ENCODE measurements at regions not wholly inside any gene's neighbourhood (a gene's known extent, or its start where the extent isn't known, plus 50 kb on each side); places are given as distances from the start of the nearest gene placed in this dataset.

GRCh38 chr1:238991765-238992495 lies 394.4 kb upstream of the CHRM3 start:
- TF ChIP-seq SMC3 (conservative IDR thresholded peaks at IDR 0.05; ENCODE audit: poor library complexity): no peak
- Histone ChIP-seq H3K9me3 (ENCODE audit: low read length) (no peaks in the 10 kb centered on the region), H2AFZ (ENCODE audit: low read depth, low read length) (no peak overlapping the region)

GRCh38 chr1:238985312-238985711 lies 401.1 kb upstream of the CHRM3 start:
- Histone ChIP-seq H3K4me2 (ENCODE audit: low read length) (no peak overlapping the region), H2AFZ (ENCODE audit: low read depth, low read length) (no peak overlapping the region), H4K20me1 (ENCODE audit: insufficient read depth) (no peaks in the 10 kb centered on the region), H3K79me2 (replicated peaks; ENCODE audit: insufficient read depth, low read length) (no peaks in the 10 kb centered on the region), H3K9me2 (ENCODE audit: insufficient read depth, low read length) (no peaks in the 10 kb centered on the region), H3K36me3 (ENCODE audit: insufficient read depth, low read length) (no peaks in the 10 kb centered on the region), H3K4me3 (ENCODE audit: low read length) (no peak overlapping the region), H3K27ac (ENCODE audit: low read length) (no peak overlapping the region), H3K9ac (ENCODE audit: low read length) (no peak overlapping the region), H3K27me3 (ENCODE audit: insufficient read depth, low read depth, low read length) (no peaks in the 10 kb centered on the region), H3F3A (ENCODE audit: insufficient read depth, low read length, poor library complexity, severe bottlenecking) (no peaks in the 10 kb centered on the region), H3K9me3 (ENCODE audit: low read length) (no peaks in the 10 kb centered on the region)
- TF ChIP-seq SMC3 (conservative IDR thresholded peaks at IDR 0.05; ENCODE audit: poor library complexity) (no peak), EZH2 (IDR thresholded peaks at IDR 0.05; ENCODE audit: borderline replicate concordance, insufficient read depth, low read length, poor library complexity, severe bottlenecking) (no peak), REST (IDR thresholded peaks at IDR 0.05; ENCODE audit: borderline replicate concordance) (no peak), TAF1 (IDR thresholded peaks at IDR 0.05; ENCODE audit: low read depth) (no peak), EP300 (conservative IDR thresholded peaks at IDR 0.05; ENCODE audit: poor library complexity, severe bottlenecking) (no peak), POLR2AphosphoS5 (IDR thresholded peaks at IDR 0.05) (no peak), CTCF (IDR thresholded peaks at IDR 0.05; ENCODE audit: poor library complexity, severe bottlenecking) (no peak), RAD21 (conservative IDR thresholded peaks at IDR 0.05) (no peak), MXI1 (conservative IDR thresholded peaks at IDR 0.05; ENCODE audit: poor library complexity, severe bottlenecking) (no peak)

More at GRCh38 chr1:238991765-238992495, 394.4 kb upstream of the CHRM3 start:
- H3K4me3 ChIP-seq (ENCODE audit: low read length): no peak overlapping the region
- H4K20me1 ChIP-seq (ENCODE audit: insufficient read depth): no peaks in the 10 kb centered on the region
- H3F3A ChIP-seq (ENCODE audit: insufficient read depth, low read length, poor library complexity, severe bottlenecking): no peaks in the 10 kb centered on the region
- no peaks in the 10 kb centered on the region for H3K9me2 ChIP-seq (ENCODE audit: insufficient read depth, low read length)
- H3K36me3 ChIP-seq (ENCODE audit: insufficient read depth, low read length): no peaks in the 10 kb centered on the region
- H3K79me2 ChIP-seq (replicated peaks; ENCODE audit: insufficient read depth, low read length): no peaks in the 10 kb centered on the region
- no peak overlapping the region for H3K9ac ChIP-seq (ENCODE audit: low read length)
- H3K27me3 ChIP-seq (ENCODE audit: insufficient read depth, low read depth, low read length): no peaks in the 10 kb centered on the region
- H3K27ac ChIP-seq (ENCODE audit: low read length): no peak overlapping the region
- H3K4me2 ChIP-seq (ENCODE audit: low read length): no peak overlapping the region

Measured in neural cell (in vitro differentiated cells).